HT1080 (cell line): ENCODE measurements at regions not wholly inside any gene's neighbourhood (a gene's known extent, or its start where the extent isn't known, plus 50 kb on each side); places are given as distances from the start of the nearest gene placed in this dataset.
A peak's percentile ranks its signal among the peaks of the same experiment; 100 is the strongest.
"Not testable (repeated sequence)": the region's sequence is repeated elsewhere in the genome, so short reads cannot be mapped to it uniquely, and the experiment has no call there.

Source experiments
- DNase-seq: peaks from one replicate; pipeline ENCODE4 v3.0.0-alpha.2; 2015; ENCODE audit warnings: low read depth

DNA sequence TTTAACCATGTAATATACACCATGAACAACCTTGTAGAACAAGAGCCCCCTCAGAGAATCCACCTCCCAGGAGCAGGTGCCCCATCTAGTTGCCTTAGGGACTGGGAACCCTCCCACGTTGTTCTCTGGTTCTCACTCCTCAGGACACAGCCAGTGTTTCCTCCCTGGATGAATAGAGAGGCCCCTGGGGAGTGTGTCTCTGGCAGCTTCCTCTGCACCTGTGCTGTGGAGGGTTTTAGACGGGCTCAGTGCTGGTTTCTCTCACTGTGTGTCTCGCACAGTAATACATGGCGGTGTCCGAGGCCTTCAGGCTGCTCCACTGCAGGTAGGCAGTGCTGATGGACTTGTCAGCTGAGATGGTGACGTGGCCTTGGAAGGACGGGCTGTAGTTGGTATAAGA, 581.3 kb downstream of the TMEM121 start:
- DNase-seq, result no peak

- DNase-seq, result no peak
These were observed 583.0 kb downstream of the TMEM121 start for GRCh38 chr14:106109337-106109736.

GRCh38 chr14:106115401-106115800, 589.0 kb downstream of the TMEM121 start:
- no peak for DNase-seq

GRCh38 chr14:106116339-106116930, 590.1 kb downstream of the TMEM121 start:
- DNase-seq, result not testable (repeated sequence)

DNA sequence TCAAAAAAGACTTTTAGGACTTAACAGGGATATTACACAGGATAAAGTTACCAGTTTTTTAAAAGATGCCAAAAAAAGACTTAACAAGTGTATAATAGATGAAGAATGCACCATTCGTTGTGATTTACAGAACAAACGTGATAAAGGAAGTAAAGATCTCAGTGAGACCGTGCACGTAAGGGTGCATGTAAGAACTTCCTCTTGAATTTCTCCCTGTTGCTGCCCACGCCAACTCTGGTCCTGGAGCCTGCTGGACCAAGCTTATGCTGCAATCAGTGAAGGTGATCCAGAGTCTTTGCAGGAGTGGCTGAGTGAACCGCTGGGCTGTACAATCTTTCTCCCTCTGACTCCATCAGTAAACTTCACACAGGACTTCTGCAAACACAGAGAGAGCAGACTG, 593.7 kb downstream of the TMEM121 start:
- DNase-seq, result no peak

GRCh38 chr14:106129274-106129673, 602.9 kb downstream of the TMEM121 start:
- no peak for DNase-seq

DNA sequence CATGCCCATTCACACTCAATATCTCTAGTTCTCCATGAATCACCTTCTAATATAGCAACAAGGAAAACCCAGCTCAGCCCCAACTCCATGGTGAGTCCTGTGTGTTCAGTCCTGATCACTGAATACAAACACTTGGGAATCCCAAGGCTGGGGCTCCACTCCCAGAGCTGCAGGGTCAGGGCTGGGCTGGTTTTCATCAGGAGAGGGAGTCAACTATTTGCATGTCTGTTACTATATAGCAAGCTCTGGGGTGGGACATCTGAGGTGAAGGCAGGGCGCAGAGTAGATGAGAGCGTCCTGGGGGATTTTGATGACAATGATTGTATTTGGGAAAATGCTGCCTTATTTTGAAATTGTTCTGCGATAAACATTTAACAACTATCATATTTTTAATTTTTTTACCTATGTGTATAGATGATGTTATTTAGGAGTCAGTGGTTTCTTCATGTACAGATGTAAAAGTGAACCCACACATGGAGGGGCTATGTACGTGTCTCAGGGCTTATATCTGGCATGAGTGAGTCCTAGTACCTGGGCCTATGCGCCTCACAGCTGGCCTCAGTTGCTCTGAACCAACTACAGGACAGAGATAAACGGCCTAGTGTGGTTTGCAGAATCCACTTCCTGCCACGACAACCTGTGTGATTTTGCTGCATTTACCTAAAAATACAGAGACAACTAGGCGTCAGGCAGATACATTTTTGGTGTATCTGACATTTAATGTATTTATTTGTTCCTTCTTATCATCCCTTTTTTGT, 603.7 kb downstream of the TMEM121 start:
- not testable (repeated sequence) for DNase-seq

DNA sequence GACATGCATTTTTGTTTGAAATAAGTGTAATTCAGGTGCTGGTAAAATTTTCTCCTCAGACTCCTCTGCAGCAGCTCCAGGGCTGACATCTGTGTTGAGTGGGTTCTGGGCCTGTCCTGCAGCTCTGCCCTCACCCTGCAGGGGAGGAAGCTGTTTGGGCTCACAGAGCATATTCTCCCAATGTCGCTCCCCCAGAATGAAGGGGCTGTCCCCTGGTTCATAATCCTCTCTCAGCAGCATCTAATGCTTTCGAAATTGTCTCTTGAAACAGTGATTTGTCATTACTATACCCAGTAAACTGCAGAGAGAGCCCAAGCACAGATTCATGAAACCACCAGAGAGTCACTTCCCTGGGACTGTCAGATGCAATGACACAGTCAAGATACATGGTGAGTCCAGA, 606.7 kb downstream of the TMEM121 start:
- DNase-seq, result not testable (repeated sequence)

DNA sequence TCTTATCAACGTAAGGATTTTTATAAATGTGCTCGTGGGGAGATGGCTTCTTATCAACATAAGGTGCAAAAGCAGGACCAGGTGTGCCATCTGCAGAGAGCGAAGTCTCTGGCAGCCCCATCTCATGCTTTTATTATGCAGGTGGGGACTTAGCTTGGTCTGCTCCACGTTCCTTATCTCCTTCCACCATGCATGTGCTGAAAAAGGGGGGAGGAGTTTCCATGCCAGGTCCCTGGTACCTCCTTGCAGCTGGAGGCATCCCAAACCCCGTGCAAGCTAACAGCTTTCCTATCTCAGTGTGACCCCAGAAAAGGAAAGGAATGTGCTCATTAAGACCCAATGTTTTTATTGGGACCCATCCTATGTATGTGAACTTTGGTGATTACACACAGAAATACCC, 608.5 kb downstream of the TMEM121 start:
- no peak for DNase-seq

- no peak for DNase-seq
These were observed 615.1 kb downstream of the TMEM121 start for GRCh38 chr14:106141242-106142220.

DNA sequence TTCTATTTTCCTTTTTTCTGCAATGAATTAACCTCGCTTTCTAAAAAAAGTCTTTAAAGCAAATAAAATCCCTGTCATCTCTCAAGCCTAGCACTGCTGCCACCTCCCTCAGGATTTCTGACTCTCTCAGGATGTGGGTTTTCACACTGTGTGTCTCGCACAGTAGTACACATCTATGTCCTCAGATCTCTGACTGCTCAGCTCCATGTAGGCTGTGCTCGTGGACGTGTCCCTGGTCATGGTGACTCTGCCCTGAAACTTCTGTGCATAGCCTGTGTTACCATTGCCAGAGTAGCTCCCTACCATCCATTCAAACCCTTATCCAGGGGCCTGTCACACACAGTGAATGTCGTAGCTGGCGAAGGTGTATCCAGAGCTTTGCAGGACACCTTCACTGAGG, 619.3 kb downstream of the TMEM121 start:
- DNase-seq, result not testable (repeated sequence)

DNA sequence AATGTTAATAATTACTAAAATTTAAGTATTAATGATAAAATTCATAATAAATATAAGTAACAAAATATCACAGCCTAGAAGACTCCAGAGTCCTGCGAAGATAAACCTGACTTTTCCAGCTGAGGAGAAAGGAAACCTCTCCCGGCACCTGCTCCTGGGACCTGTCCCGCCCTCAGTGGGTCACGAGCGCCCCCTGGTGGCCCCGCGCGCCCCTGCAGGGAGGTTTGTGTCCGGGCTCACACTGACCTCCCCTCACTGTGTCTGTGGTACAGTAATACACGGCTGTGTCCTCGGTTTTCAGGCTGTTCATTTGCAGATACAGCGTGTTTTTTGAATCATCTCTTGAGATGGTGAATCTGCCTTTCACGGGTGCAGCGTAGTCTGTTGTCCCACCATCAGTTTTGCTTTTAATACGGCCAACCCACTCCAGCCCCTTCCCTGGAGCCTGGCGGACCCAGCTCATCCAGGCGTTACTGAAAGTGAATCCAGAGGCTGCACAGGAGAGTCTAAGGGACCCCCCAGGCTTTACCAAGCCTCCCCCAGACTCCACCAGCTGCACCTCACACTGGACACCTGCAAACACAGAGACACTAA, 627.1 kb downstream of the TMEM121 start:
- peak; percentile 48 for DNase-seq

- DNase-seq, result no peak
These were observed 636.9 kb downstream of the TMEM121 start for GRCh38 chr14:106163316-106163715.

DNA sequence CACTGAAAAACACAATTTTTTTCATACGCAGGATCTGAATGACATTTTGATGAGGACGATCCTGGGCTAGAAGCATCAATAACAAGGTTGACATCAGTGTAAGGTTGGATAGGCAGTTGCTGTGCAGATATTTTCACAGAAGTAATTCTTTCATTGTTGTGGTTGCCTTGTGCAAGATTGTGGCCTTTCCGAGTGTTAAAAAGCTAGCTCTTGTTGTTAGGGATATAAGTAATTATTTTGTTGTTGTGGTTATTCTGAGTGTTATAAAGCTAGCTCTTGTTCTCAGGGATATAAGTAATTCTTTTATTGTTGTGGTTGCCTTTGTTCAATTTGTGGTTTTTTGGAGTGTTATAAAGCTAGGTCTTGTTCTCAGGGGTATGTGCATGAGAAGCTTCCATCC, 637.4 kb downstream of the TMEM121 start:
- not testable (repeated sequence) for DNase-seq

DNA sequence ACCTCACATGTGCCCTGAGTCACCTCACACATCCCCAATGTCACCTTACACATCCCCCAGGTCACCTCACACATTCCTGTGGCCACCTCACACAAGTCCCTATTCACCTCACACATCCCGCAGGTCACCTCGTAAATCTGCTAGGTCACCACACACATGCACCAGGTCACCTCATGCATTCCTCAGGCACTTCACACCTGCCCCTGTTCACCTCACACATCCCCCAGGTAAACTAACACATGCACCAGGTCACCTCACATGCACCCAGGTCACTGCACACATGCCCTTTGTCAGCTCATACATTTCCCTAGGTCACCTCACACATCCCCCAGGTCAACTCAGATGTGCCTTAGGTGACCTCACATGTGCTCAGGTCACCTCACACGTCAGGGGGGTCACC, 639.8 kb downstream of the TMEM121 start:
- DNase-seq, result no peak

- DNase-seq, result no peak
These were observed 640.3 kb downstream of the TMEM121 start for GRCh38 chr14:106166650-106167204.

GRCh38 chr14:106170163-106170658, 643.8 kb downstream of the TMEM121 start:
- not testable (repeated sequence) for DNase-seq

- no peak for DNase-seq
These were observed 647.8 kb downstream of the TMEM121 start for GRCh38 chr14:106174206-106174605.

DNA sequence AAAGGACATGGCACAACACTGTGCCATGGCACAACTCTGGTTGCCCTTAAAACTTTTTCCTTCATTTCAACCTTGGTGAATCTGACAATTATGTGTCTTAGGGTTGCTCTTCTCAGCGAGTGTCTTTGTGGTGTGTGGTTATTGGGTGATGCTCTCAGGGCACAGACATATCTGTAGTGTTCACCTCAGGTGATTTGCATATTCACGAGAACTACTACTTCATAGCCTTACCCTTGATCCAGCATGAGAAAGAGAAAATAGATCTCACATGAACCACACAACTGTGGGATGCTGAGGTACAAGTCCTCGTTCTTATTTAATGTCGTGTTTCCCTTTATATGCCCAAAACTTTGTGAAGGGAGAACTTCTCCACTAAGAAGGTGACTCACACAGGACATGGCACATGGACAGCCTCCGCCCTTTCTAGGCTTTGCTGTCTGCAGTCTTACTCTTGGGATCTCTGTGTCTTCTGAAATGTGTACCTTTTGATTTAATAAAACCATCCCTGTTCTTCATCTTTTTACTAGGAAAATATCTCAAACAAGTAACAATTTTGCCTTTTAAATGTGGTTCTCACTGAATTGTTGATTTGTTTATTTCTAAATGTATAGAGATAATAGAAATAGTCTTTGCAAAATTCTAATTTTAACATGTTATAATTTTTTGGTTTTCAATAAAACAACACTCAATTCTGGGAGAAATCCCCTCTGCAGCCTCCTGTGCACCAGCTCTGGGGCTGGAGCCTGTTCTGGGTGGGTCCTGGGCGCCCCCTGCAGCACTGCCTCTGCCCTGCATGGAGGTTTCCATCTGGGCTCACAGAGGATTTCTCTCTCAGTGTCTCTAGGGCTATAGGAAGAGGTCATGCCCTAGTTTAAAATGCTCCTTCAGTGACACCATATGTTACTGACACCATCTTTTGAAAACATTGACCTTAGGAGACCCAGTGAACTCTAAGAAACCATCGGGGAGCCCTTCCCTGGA, 651.2 kb downstream of the TMEM121 start:
- not testable (repeated sequence) for DNase-seq

GRCh38 chr14:106179761-106180160, 653.4 kb downstream of the TMEM121 start:
- no peak for DNase-seq
